ENCODE measurements at regions not wholly inside any gene's neighbourhood (a gene's known extent, or its start where the extent isn't known, plus 50 kb on each side); places are given as distances from the start of the nearest gene placed in this dataset.
A peak's percentile ranks its signal among the peaks of the same experiment; 100 is the strongest.

- DNase-seq: no peak
Observed at GRCh38 chr22:22346401-22347107, 102.0 kb downstream of the VPREB1 start.

GRCh38 chr22:22348127-22348814 is 103.7 kb downstream of the VPREB1 start:
- no peak for DNase-seq

GRCh38 chr22:22348815-22349454 is 104.3 kb downstream of the VPREB1 start:
- DNase-seq: no peak

DNA sequence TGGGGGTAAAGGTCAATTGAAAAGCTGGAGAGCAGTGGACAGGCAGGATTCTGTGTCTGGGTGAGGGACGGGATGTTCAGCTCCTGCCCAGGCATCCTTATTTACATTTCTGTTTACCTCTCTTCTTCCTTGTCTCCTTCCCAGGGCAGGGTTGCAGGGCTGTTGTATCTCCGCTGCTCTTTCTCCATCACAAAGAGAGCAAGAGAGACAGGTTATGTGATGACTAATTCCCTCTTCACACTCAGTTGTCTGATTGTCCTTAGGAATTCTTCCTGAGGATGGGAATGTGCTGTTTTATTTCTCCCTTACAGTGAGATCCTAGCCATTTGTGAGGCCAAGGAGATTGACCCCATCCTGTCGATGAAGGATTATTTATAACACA is 104.9 kb downstream of the VPREB1 start:
- no peak for DNase-seq

DNA sequence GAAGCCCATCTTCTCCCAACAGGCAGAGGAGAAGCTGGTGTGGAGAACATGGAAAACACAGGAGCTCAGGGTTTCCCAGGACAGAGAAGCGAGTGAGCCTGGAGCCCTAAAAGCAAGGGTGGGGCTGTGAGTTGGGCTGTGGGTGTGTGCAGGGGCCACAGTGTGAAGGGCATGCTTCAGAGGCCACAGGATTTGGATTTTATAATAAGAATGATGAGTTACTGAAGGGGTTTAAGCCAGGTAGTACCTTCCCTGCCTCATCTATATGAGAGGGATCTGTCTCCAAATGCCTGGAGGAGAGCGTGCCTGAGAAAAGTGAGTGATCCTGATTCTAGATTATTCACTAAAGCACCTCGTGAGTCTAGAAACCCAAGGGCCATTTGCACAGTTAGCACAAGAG is 106.8 kb downstream of the VPREB1 start:
- no peak for DNase-seq

DNA sequence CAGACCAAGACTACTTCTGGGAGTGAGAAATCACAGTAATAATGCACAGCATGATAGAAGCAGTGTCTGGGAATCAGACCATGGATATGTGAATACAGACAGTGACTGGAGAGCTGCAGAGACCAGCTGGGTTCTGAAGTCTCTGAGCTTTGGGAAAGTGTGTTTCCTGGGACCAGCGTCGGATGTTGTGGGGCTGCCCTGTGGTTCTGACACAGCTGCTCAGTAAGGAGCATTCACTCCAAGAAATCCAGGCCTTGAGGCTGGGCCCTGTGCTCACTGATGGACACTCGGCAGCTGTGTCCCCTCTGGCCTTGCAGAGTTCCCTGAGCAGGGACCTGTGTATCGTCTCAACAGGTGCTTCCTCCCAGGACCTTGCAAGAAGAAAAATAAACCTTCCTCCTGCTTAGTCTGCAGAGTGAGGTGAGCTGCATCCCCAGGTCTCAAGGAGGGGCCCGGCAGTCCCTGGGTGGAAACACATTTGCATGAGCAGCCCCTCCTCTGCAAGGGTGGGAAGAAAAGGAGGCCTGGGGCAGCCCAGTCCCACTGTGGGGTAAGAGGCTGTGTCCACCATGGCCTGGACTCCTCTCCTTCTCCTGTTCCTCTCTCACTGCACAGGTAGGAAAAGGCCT is 107.9 kb downstream of the VPREB1 start:
- no peak for DNase-seq

GRCh38 chr22:22355096-22355834 is 110.7 kb downstream of the VPREB1 start:
- DNase-seq: no peak

DNA sequence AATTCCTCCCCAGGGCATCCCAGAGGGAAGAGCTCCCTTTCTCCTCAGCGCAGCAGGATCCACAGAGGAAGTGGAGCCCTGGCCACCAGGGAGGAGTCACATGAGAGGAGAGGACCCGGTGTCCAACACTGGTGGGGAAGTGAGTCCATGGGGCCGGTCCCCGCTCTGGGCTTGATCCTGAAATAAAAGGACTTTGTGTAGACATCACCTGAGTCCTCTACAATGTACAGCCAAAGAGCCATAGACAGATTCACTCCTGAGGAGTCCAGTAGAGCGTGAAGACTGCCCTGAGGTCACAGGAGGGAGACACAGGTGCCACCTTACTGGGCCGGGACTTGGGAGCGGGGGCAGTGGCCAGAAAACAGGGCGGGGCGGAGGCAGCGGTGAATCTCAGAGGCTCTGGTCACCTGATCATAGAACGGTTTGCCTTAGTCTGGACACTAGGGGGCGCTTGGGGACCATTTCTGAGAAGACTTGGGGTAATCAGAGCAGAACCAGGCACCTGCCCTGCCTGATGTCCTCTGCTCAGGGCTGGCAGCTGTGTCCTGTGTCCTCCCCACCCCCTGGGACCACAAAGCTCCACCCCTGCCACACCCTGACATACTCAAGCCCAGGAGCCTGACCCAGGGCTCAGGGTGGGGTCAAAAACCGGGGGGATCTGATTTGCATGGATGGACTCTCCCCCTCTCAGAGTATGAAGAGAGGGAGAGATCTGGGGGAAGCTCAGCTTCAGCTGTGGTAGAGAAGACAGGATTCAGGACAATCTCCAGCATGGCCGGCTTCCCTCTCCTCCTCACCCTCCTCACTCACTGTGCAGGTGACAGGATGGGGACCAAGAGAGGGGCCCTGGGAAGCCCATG is 112.7 kb downstream of the VPREB1 start:
- peak; percentile 67 for DNase-seq

GRCh38 chr22:22358152-22358551 is 113.6 kb downstream of the VPREB1 start:
- no peak for DNase-seq

DNA sequence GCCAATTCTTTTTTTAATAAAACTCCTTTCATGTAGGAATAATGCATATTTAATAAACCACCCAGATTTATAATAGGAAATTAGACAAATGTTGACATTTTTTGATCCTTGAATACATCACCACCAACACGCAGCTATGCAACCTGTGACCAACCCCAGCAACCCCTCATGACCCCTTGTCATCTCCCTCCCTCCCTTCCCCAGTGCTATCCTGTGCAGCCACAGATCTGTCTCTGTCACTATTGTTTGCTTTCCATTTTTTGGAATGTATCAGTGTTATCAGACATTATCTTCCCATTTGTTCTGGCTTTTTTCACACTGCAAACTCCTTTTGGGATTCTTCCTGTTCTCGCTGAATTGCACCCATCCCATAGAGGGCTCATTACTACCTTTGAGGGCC is 114.1 kb downstream of the VPREB1 start:
- DNase-seq: no peak

- no peak for DNase-seq
Observed at GRCh38 chr22:22359465-22359864, 114.9 kb downstream of the VPREB1 start.

- no peak for DNase-seq
Observed at GRCh38 chr22:22360014-22360413, 115.4 kb downstream of the VPREB1 start.

- DNase-seq: no peak
Observed at GRCh38 chr22:22362311-22362710, 117.7 kb downstream of the VPREB1 start.

- peak; percentile 90 for DNase-seq
Observed at GRCh38 chr22:22362936-22363335, 118.3 kb downstream of the VPREB1 start.

GRCh38 chr22:22364207-22364606 is 119.6 kb downstream of the VPREB1 start:
- DNase-seq: no peak

DNA sequence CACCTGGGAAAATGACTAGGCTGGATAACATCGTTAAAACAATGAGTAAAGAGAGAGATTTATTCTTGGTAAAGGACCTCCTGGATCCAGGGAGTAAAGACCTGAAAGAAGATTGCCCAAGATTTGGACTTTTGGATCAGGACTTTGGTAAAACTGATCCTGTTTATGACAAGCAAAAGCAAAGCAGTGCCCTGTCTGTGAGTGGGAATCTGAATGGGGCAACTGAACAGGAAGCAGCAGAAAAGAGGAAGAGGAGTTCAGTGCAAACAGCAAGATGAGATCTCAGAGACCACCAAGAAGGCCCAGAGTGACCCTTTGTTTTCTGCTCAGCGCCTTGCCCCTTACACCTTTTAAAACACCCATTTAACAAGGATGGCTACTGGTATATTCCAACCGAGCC is 122.0 kb downstream of the VPREB1 start:
- peak; percentile 5 for DNase-seq

GRCh38 chr22:22368516-22368915 is 123.9 kb downstream of the VPREB1 start:
- no peak for DNase-seq

DNA sequence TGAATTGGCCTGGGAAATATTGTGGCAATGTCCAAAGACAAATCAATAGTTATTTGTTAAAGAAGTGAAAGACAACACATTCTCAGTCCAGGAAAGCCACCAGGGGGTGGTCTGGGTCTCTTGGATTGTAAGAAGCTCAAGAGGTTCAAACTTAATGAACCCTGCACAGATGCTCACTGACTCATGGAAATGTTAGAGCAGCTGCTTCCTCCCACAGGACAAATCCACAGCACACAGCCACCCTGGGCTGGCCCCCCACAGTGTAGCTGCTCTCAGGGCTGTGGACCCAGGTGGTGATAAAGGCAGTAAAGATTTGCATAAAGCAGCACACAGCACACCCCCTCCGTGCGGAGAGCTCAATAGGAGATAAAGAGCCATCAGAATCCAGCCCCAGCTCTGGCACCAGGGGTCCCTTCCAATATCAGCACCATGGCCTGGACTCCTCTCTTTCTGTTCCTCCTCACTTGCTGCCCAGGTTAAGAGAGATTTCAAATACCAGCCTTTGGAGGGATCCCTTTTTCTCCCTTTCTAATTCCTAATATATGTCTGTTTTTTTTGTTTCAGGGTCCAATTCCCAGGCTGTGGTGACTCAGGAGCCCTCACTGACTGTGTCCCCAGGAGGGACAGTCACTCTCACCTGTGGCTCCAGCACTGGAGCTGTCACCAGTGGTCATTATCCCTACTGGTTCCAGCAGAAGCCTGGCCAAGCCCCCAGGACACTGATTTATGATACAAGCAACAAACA is 124.8 kb downstream of the VPREB1 start:
- DNase-seq: peak; percentile 64

DNA sequence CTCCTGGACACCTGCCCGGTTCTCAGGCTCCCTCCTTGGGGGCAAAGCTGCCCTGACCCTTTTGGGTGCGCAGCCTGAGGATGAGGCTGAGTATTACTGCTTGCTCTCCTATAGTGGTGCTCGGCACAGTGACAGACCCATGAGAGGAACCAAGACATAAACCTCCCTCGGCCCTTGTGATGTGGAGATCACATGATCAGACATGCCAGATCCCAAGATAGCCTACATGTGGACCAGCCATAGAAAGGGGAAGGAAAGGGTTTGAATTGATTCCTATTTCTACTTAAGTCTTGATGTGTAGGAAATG is 125.3 kb downstream of the VPREB1 start:
- DNase-seq: peak; percentile 66

DNA sequence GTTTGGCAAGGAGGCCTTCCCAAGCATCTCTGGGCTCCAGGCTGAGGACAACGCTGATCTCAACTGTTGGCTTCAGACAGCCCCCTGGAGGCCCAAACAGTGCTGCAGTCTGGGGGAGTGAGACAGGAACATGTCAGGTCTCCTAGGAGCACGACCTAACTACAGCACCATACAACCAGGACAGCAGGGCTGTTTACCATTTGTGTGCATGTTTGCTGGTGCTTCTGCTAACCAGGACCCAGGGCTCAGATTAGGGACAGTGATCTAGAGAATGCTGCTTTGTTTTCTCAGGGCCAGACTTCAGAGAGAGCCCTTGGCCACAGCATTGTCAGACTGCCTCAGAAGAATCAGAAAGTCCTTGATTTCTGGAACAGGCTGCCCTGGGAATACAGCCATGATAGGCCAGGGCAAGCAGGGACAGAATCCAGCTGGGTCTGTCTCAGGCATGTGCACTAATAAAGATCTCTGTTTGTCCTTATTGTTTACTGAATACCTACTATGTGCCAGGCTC is 126.5 kb downstream of the VPREB1 start:
- no peak for DNase-seq

GRCh38 chr22:22372086-22372485 is 127.5 kb downstream of the VPREB1 start:
- no peak for DNase-seq
